ENCODE measurements at regions not wholly inside any gene's neighbourhood (a gene's known extent, or its start where the extent isn't known, plus 50 kb on each side); places are given as distances from the start of the nearest gene placed in this dataset.

GRCh38 chr5:104998572-104998971 is 1436.0 kb upstream of the NUDT12 start:
- no peak for DNase-seq
- in situ Hi-C loops (cut with HindIII; ENCODE audit: low pct_ligation_motif_present, low pct_unique_long_range_greater_than_20kb, low sequenced_read_pairs), result no loop called here

DNA sequence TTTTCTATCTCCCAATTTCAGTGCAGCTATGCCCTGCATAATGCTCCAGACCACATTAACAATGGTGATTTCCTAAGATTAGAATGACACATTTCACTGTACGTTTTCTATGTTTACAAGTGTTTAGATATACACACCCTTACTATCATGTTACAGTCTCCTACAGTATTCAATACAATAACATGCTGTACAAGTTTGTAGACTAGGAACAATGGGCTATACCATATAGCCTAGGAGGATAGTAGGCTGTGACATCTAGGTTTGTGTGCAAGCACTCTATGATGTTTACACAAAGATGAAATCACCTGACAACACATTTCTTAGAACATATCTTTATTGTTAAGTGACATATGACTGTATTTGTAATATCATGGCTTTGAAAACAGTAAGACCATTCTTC is 1435.6 kb upstream of the NUDT12 start:
- in situ Hi-C loops (cut with HindIII; ENCODE audit: low pct_ligation_motif_present, low pct_unique_long_range_greater_than_20kb, low sequenced_read_pairs), result no loop called here
- DNase-seq, result no peak

GRCh38 chr5:104987074-104987473 is 1424.5 kb upstream of the NUDT12 start:
- in situ Hi-C loops (cut with HindIII; ENCODE audit: low pct_ligation_motif_present, low pct_unique_long_range_greater_than_20kb, low sequenced_read_pairs), result no loop called here
- no peak for DNase-seq

DNA sequence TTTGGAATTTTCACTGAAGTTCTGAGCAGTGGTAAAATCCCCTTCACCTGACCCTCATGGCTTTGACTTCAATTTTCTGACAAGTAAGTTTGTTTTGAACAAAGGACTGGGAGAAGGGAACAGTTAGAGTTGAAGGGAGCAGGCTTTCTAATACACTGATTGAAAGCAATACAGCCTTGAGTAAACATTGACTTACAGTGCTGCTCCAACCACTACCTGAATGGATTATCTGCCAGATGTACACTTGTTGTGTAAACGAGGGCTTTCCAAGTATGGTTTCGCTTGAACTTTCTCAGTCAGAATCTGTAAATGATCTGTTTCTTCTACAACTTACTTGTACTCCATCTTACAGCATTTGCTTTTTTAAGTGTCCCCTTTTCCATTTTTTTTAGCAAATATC is 1414.9 kb upstream of the NUDT12 start:
- DNase-seq, result no peak
- in situ Hi-C loops (cut with HindIII; ENCODE audit: low pct_ligation_motif_present, low pct_unique_long_range_greater_than_20kb, low sequenced_read_pairs), result no loop called here

GRCh38 chr5:104967806-104968410 is 1405.3 kb upstream of the NUDT12 start:
- no peak for DNase-seq
- in situ Hi-C loops (cut with HindIII; ENCODE audit: low pct_ligation_motif_present, low pct_unique_long_range_greater_than_20kb, low sequenced_read_pairs), result no loop called here

- no peak for DNase-seq
- in situ Hi-C loops (cut with HindIII; ENCODE audit: low pct_ligation_motif_present, low pct_unique_long_range_greater_than_20kb, low sequenced_read_pairs), result no loop called here
These were observed 1402.4 kb upstream of the NUDT12 start for GRCh38 chr5:104965006-104965405.

GRCh38 chr5:104955479-104955878 is 1392.9 kb upstream of the NUDT12 start:
- no peak for DNase-seq
- in situ Hi-C loops (cut with HindIII; ENCODE audit: low pct_ligation_motif_present, low pct_unique_long_range_greater_than_20kb, low sequenced_read_pairs), result no loop called here

DNA sequence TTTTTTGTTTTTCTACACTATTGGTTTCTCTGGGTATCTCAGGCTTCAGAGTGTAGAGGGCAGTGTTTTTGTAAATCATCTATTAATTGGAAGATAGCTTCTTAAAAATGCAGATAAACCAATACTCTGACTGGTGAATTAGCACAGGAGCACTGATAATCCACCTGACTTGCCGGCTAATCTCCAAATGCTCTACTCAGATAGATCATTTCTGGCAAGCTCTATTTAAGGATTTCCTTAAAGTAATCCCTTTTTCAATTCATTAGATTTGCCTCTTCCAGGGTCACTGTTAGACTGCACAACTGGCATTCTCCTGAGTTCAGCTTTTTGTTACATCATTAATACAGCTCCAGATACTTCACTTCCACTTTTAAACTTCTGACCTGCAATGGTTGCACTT is 1390.3 kb upstream of the NUDT12 start:
- DNase-seq, result no peak
- in situ Hi-C loops (cut with HindIII; ENCODE audit: low pct_ligation_motif_present, low pct_unique_long_range_greater_than_20kb, low sequenced_read_pairs), result no loop called here

DNA sequence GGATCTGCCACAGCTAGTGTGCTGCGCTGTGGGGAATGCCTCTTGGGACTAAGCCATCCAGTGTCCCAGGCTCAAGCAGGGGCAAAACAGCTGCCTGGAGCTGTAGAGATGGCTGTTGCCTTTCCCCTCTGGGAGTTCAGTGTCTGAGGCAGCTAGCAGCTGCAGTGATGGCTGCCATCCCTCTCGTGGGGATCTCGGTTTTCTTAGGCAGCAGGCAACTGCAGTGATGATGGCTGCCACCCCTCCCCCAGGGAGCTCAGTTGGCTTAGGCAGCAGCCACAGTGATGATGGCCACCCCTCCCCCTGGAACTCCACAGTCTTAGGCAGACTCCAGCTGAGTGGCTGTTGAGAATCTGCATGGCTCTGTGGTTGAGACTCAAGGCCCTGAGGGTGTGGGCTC is 1389.2 kb upstream of the NUDT12 start:
- in situ Hi-C loops (cut with HindIII; ENCODE audit: low pct_ligation_motif_present, low pct_unique_long_range_greater_than_20kb, low sequenced_read_pairs), result no loop called here
- no peak for DNase-seq

- no peak for DNase-seq
- in situ Hi-C loops (cut with HindIII; ENCODE audit: low pct_ligation_motif_present, low pct_unique_long_range_greater_than_20kb, low sequenced_read_pairs), result no loop called here
These were observed 1384.5 kb upstream of the NUDT12 start for GRCh38 chr5:104947076-104947475.

DNA sequence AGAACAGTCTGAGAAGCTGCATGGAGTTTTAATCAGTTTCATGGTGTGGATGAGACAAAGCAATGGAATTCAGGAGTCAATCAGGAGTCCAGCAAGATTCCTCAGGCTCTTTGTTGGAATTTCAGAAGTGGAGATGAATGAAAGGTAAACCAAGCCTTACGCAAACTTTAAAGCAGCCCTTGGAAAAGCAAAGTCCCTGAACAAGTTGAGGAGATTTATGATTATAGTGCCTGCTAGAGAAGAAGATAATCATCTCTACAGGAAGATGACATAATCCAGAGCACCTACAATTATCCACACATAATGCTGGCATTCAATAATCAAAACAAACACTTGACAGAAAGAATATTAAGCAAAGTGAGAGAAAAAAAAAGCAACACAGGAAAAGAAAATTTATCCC is 1380.1 kb upstream of the NUDT12 start:
- no peak for DNase-seq
- in situ Hi-C loops (cut with HindIII; ENCODE audit: low pct_ligation_motif_present, low pct_unique_long_range_greater_than_20kb, low sequenced_read_pairs), result no loop called here

DNA sequence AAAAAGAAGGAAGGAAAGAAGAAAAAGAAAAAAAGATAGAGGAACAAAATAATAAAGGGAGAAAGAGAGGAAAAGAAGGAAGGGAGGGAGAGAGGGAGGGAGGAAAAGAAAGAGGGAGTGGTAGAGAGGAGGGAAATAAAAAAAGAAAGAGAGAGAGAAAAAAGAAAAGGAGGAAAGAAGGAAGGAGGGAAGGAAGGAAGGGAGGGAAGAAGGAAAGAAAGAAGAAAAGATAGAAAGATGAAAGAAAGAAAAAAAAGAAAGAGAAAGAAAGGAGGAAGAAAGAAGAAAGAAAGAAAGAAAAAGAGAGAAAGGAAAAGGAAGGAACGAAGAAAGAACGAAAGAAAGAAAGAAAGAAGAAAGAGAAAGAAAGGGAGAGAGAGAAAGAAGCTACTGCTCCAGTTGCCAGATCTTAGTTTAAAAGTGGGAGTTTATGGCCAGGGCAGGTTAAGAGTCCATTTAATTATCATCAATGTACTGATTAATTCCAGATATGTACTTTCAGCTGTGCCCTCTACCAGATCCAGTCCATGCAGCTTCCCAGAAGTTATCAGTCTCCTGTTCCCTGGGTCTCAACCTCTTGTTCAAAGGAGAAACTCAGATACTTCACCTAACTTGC is 1378.5 kb upstream of the NUDT12 start:
- no peak for DNase-seq
- in situ Hi-C loops (cut with HindIII; ENCODE audit: low pct_ligation_motif_present, low pct_unique_long_range_greater_than_20kb, low sequenced_read_pairs), result no loop called here

GRCh38 chr5:104937598-104937997 is 1375.0 kb upstream of the NUDT12 start:
- no peak for DNase-seq
- in situ Hi-C loops (cut with HindIII; ENCODE audit: low pct_ligation_motif_present, low pct_unique_long_range_greater_than_20kb, low sequenced_read_pairs), result no loop called here

DNA sequence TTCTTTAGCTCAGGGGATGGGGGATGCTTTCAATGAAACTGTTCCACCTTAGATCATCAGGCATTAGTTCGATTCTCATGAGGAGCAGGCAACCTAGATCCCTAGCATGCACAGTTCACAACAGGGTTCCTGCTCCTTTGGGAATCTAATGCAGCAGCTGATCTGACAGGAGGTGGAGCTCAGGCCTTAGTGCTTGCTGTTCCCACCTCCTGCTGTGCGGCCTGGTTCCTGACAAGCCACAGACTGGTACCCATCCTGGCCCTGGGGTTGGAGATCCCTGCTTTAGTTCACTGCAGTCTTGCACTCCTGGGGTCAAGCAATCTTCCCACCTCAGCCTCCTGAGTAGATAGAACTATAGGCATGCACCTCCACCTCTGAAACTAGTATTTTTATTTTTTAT is 1369.8 kb upstream of the NUDT12 start:
- in situ Hi-C loops (cut with HindIII; ENCODE audit: low pct_ligation_motif_present, low pct_unique_long_range_greater_than_20kb, low sequenced_read_pairs), result no loop called here
- DNase-seq, result no peak

- in situ Hi-C loops (cut with HindIII; ENCODE audit: low pct_ligation_motif_present, low pct_unique_long_range_greater_than_20kb, low sequenced_read_pairs), result no loop called here
- DNase-seq, result no peak
These were observed 1366.4 kb upstream of the NUDT12 start for GRCh38 chr5:104928906-104929520.

- in situ Hi-C loops (cut with HindIII; ENCODE audit: low pct_ligation_motif_present, low pct_unique_long_range_greater_than_20kb, low sequenced_read_pairs), result no loop called here
- no peak for DNase-seq
These were observed 1352.6 kb upstream of the NUDT12 start for GRCh38 chr5:104915226-104915625.

DNA sequence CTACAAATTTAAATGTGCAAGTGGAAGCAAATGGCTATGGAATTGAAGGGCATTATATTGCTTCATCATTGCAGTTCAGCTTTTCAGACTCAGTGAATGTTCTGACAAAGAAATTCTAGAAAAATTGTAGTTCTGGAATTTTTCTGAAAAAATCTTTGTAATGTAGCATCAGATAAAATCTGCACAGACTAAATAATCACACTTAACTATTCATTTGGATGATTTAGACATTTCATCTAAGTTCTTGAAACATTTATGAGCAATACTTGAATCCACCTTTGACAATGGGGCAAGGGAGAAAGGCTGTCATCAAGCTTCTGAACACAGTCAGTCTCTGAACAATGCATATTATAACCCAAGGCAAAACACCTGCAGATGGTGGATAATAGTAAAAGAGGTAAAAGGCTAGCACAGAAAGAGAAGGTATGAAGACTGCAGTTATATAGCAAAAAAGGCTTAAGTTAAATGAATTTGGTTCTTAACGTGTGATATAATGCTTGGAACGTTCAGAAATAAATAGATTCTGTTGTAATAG is 1352.0 kb upstream of the NUDT12 start:
- in situ Hi-C loops (cut with HindIII; ENCODE audit: low pct_ligation_motif_present, low pct_unique_long_range_greater_than_20kb, low sequenced_read_pairs), result no loop called here
- DNase-seq, result no peak

GRCh38 chr5:104913841-104914281 is 1351.3 kb upstream of the NUDT12 start:
- in situ Hi-C loops (cut with HindIII; ENCODE audit: low pct_ligation_motif_present, low pct_unique_long_range_greater_than_20kb, low sequenced_read_pairs), result no loop called here
- no peak for DNase-seq

DNA sequence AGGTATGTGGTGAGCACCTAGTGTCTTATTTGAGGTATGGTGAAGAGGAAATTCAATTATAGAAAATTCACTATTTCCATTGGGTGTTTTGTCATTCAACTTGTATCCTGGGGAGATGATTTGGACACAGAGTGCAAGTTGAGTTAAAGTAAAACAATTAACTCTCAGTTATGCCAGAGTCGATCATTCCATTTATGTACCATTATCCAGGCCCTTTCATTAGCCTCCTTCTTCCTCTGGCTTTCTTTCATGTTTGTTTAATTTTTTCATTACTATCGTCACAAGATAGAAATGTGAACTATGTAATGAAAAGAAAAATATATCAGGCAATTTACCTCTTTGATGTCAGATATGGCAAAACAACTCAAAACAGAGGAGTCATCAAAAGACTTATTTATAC is 1347.2 kb upstream of the NUDT12 start:
- no peak for DNase-seq
- in situ Hi-C loops (cut with HindIII; ENCODE audit: low pct_ligation_motif_present, low pct_unique_long_range_greater_than_20kb, low sequenced_read_pairs), result no loop called here

GRCh38 chr5:104904561-104904960 is 1342.0 kb upstream of the NUDT12 start:
- in situ Hi-C loops (cut with HindIII; ENCODE audit: low pct_ligation_motif_present, low pct_unique_long_range_greater_than_20kb, low sequenced_read_pairs), result no loop called here
- DNase-seq, result no peak
